ENCODE measurements at regions not wholly inside any gene's neighbourhood (a gene's known extent, or its start where the extent isn't known, plus 50 kb on each side); places are given as distances from the start of the nearest gene placed in this dataset.

- TF ChIP-seq IRF1 (CRISPR knock-in tag; IDR thresholded peaks at IDR 0.05) (no peak), AR (CRISPR knock-in tag; IDR thresholded peaks at IDR 0.05) (no peak), ZNF232 (CRISPR knock-in tag; IDR thresholded peaks at IDR 0.05) (no peak), ELF4 (CRISPR knock-in tag; IDR thresholded peaks at IDR 0.05; ENCODE audit: low read depth) (no peak), HMGA2 (CRISPR knock-in tag; IDR thresholded peaks at IDR 0.05) (no peak), E2F5 (CRISPR knock-in tag; IDR thresholded peaks at IDR 0.05) (no peak), ZNF671 (CRISPR knock-in tag; IDR thresholded peaks at IDR 0.05) (no peak), RELA (CRISPR knock-in tag; IDR thresholded peaks at IDR 0.05; ENCODE audit: borderline replicate concordance) (no peak), EMX1 (CRISPR knock-in tag; IDR thresholded peaks at IDR 0.05) (no peak), ZNF532 (CRISPR knock-in tag; IDR thresholded peaks at IDR 0.05; ENCODE audit: borderline replicate concordance) (no peak)
Observed at GRCh38 chr12:41719214-41719613, 425.5 kb downstream of the GXYLT1 start (continued).

- Mint-ChIP-seq H3K27ac (no peak overlapping the region), H3K36me3 (no peaks in the 10 kb centered on the region), H3K27me3 (ENCODE audit: low read depth) (no peaks in the 10 kb centered on the region), H3K4me3 (no peak overlapping the region), H3K4me1 (peaks cover 31% of the 10 kb centered on the region), H3K9me3 (peaks cover 2% of the 10 kb centered on the region; the same call in 1 of the 2 replicates)
- DNase-seq (ENCODE audit: low spot score), result no peak
- ChIA-PET POLR2A (no interaction called here), CTCF (no interaction called here)
- no peak for ATAC-seq
- TF ChIP-seq JUN (CRISPR knock-in tag; IDR thresholded peaks at IDR 0.05) (no peak), RORB (CRISPR knock-in tag; IDR thresholded peaks at IDR 0.05) (no peak), CREM (CRISPR knock-in tag; IDR thresholded peaks at IDR 0.05) (no peak), TEAD4 (CRISPR knock-in tag; IDR thresholded peaks at IDR 0.05) (no peak), SMAD3 (CRISPR knock-in tag; IDR thresholded peaks at IDR 0.05; ENCODE audit: borderline replicate concordance) (no peak), ZNF121 (CRISPR knock-in tag; IDR thresholded peaks at IDR 0.05) (no peak)
Observed at GRCh38 chr12:41715256-41715655, 429.4 kb downstream of the GXYLT1 start.

Data from WTC11 (cell line).